Esophagus muscularis mucosa (tissue), 4 donors: ENCODE measurements at regions not wholly inside any gene's neighbourhood (a gene's known extent, or its start where the extent isn't known, plus 50 kb on each side); places are given as distances from the start of the nearest gene placed in this dataset.

Source experiments
- DNase-seq: peaks from one replicate; pipeline ENCODE4 v3.0.0-alpha.2; 2017; ENCODE audit errors: extremely low spot score
- H3K27ac ChIP-seq, 4 donors: fragments of 200-600 bp; sonication (generic); replicated peaks in 1 of 4; 1 replicate in 3 of 4; 2 replicates in 1 of 4; pipeline ENCODE4 v1.5.1; 2016 to 2019; ENCODE audit warnings: mild to moderate bottlenecking in 1 of 4
- H3K27me3 ChIP-seq, 4 donors: fragments of 200-600 bp; sonication (generic); one replicate each; pipeline versions ENCODE4 v1.5.1 to v1.6.0; 2016 to 2019
- H3K36me3 ChIP-seq, 4 donors: fragments of 200-600 bp; sonication (generic); one replicate each; pipeline ENCODE4 v1.5.1; 2016 to 2019
- H3K4me1 ChIP-seq, 4 donors: fragments of 200-600 bp; sonication (generic); one replicate each; pipeline ENCODE4 v1.5.1; 2016 to 2019
- H3K4me3 ChIP-seq, 4 donors: fragments of 200-600 bp; sonication (generic); 1 replicate in 2 of 4; 2 replicates in 2 of 4; pipeline ENCODE4 v1.5.1; 2016 to 2019; ENCODE audit warnings: mild to moderate bottlenecking in 4 of 4, moderate library complexity in 1 of 4
- H3K9me3 ChIP-seq, 4 donors: fragments of 200-600 bp; sonication (generic); 1 replicate in 3 of 4; 2 replicates in 1 of 4; pipeline ENCODE4 v1.5.1; 2016 to 2019
- EP300 ChIP-seq: sonication (generic); formaldehyde crosslinking; IDR thresholded peaks from one replicate; pipeline ENCODE4 v1.6.1; 2017; ENCODE audit warnings: antibody characterized with exemption
- POLR2A ChIP-seq: fragments of 450-650 bp; IDR thresholded peaks from one replicate; pipeline ENCODE4 v1.6.1; 2017; ENCODE audit warnings: antibody characterized with exemption, moderate library complexity, mild to moderate bottlenecking, low read depth
- POLR2AphosphoS5 ChIP-seq, 2 donors: sonication (generic); formaldehyde crosslinking; IDR thresholded peaks; one replicate each; pipeline ENCODE4 v1.6.1; 2017; ENCODE audit warnings: antibody characterized with exemption in 2 of 2
- WGBS: methylation state at CpG from one replicate; pipeline ENCODE4 v1.1.5; 2018; 5-methylcytosine and 5-hydroxymethylcytosine counted together
- intact Hi-C: fragments of 100-400 bp; cut with DNase I; formaldehyde crosslinking; loops from one replicate; pipeline ENCODE4 v1.15.1; 2023
- TF ChIP-seq, protein P1 (sequence below), 3 experiments: fragments of 200-600 bp in 2 of 3; fragments of 450-650 bp in 1 of 3; sonication (generic) in 2 of 3; IDR thresholded peaks; one replicate each; pipeline ENCODE4 v1.5.1; 2017 to 2019; ENCODE audit warnings: antibody characterized with exemption in 3 of 3, mild to moderate bottlenecking in 2 of 3, moderate library complexity in 1 of 3

DNA sequence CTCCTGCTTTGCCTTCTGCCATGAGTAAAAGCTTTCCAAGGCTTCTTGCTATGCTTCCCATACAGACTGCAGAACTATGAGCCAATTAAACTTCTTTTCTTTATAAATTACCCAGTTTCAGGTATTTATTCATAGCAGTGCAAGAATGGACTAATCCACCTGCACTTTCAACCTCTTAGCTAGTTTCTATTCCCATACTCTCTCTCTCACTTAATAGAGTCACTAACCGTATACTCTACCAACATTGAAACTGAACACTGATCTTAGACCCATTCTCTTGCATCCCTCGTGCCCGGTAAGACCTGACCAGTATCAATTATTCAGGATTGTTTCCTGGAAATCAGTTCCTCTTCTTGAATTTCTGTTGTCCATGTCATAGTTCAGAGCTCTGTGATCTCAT lies 92.7 kb upstream of the TMC3 start:
- H3K27me3 ChIP-seq = peaks cover 0 to 5% (median 0%) of the 10 kb centered on the region in 4 donors
- peaks cover 0 to 12% (median 6%) of the 10 kb centered on the region in 4 donors for H3K9me3 ChIP-seq
- intact Hi-C loops = no loop called here
- H3K4me1 ChIP-seq = no peaks in the 10 kb centered on the region
- TF ChIP-seq EP300 (no peak), POLR2A (no peak), POLR2AphosphoS5 (IDR thresholded peaks at IDR 0.05) (no peak)
- TF ChIP-seq, protein P1, sequence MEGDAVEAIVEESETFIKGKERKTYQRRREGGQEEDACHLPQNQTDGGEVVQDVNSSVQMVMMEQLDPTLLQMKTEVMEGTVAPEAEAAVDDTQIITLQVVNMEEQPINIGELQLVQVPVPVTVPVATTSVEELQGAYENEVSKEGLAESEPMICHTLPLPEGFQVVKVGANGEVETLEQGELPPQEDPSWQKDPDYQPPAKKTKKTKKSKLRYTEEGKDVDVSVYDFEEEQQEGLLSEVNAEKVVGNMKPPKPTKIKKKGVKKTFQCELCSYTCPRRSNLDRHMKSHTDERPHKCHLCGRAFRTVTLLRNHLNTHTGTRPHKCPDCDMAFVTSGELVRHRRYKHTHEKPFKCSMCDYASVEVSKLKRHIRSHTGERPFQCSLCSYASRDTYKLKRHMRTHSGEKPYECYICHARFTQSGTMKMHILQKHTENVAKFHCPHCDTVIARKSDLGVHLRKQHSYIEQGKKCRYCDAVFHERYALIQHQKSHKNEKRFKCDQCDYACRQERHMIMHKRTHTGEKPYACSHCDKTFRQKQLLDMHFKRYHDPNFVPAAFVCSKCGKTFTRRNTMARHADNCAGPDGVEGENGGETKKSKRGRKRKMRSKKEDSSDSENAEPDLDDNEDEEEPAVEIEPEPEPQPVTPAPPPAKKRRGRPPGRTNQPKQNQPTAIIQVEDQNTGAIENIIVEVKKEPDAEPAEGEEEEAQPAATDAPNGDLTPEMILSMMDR (IDR thresholded peaks at IDR 0.05) = no peak
- WGBS = 91% methylated on average over 3 of the region's 3 CpGs
- no peak for DNase-seq
- no peak overlapping the region for H3K4me3 ChIP-seq
- H3K27ac ChIP-seq = no peak overlapping the region
- no peaks in the 10 kb centered on the region for H3K36me3 ChIP-seq

DNA sequence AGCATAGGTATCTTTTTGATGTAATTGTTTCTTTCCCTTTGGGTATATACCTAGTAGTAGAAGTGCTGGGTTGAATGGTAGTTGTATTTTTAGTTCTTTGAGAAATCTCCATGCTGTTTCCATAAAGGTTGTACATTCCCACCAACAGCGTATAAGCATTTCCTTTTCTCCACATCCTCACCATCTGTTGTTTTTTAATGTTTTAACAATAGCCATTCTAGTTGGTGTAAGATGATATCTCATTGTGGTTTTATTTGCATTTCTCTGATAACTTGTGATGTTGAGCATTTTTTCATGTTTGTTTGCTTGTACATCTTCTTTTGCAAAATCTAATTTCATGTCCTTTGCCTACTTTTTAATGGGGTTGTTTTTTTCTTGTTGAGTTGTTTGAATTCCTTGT lies 80.0 kb upstream of the TMC3 start:
- intact Hi-C loops = no loop called here
- H3K27me3 ChIP-seq = no peaks in the 10 kb centered on the region
- H3K9me3 ChIP-seq = peaks cover 0 to 11% (median 5%) of the 10 kb centered on the region in 4 donors
- TF ChIP-seq EP300 = no peak
- TF ChIP-seq POLR2AphosphoS5 (IDR thresholded peaks at IDR 0.05) = no peak
- TF ChIP-seq POLR2A = no peak
- TF ChIP-seq, protein P1 (IDR thresholded peaks at IDR 0.05) = no peak
- no peaks in the 10 kb centered on the region for H3K36me3 ChIP-seq
- no peak overlapping the region for H3K4me3 ChIP-seq
- no peak overlapping the region for H3K27ac ChIP-seq
- H3K4me1 ChIP-seq = no peaks in the 10 kb centered on the region
- no peak for DNase-seq
- 81% methylated on average over 1 of the region's 1 CpG for whole genome bisulfite sequencing

GRCh38 chr15:81450721-81451120 lies 76.7 kb upstream of the TMC3 start:
- whole genome bisulfite sequencing = 93% methylated on average over 1 of the region's 1 CpG
- DNase-seq = no peak
- Histone ChIP-seq H3K4me3 (no peak overlapping the region), H3K27me3 (no peaks in the 10 kb centered on the region), H3K4me1 (no peaks in the 10 kb centered on the region), H3K36me3 (no peaks in the 10 kb centered on the region), H3K9me3 (peaks cover 0 to 17% (median 5%) of the 10 kb centered on the region in 4 donors), H3K27ac (no peak overlapping the region)
- intact Hi-C loops = no loop called here
- TF ChIP-seq EP300 = no peak
- TF ChIP-seq POLR2AphosphoS5 (IDR thresholded peaks at IDR 0.05) = no peak
- TF ChIP-seq, protein P1 (IDR thresholded peaks at IDR 0.05) = no peak
- TF ChIP-seq POLR2A = no peak

DNA sequence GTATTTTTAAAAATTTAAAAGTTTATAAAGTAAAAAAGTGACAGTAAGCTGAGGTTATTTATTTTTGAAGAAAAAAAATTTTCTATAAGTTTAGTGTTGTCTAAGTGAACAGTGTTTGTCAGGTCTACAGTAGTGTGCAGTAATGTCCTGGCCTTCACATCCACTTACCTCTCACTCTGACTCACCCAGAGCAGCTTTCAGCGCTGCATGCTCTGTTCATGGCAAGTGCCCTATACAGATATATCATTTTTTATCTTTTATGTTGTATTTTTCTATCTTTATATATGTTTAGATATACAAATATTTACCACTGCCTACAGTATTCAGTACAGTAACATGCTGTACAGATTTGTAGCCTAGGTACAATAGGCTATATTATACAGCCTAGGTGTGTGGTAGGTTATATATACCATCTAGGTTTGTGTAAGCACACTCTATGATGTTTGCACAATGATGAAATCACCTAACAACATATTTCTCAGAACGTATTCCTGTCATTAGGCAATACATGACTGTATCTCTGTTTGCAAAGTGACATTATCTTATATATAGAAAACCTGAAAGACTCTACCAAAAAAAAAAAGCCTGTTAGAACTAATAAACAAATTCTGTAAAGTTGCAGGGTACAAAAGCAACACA lies 75.9 kb upstream of the TMC3 start:
- Histone ChIP-seq H3K4me3 (no peak overlapping the region), H3K36me3 (no peaks in the 10 kb centered on the region), H3K4me1 (no peaks in the 10 kb centered on the region), H3K9me3 (peaks cover 0 to 17% (median 6%) of the 10 kb centered on the region in 4 donors), H3K27ac (no peak overlapping the region), H3K27me3 (no peaks in the 10 kb centered on the region)
- no peak for DNase-seq
- intact Hi-C loops = no loop called here
- 83% methylated on average over 2 of the region's 2 CpGs for WGBS
- TF ChIP-seq POLR2AphosphoS5 (IDR thresholded peaks at IDR 0.05) = no peak

GRCh38 chr15:81443040-81443820 lies 69.2 kb upstream of the TMC3 start:
- Histone ChIP-seq H3K36me3 (no peaks in the 10 kb centered on the region), H3K27ac (no peak overlapping the region), H3K9me3 (peaks cover 0 to 7% (median 2%) of the 10 kb centered on the region in 4 donors), H3K4me1 (no peaks in the 10 kb centered on the region), H3K27me3 (no peaks in the 10 kb centered on the region), H3K4me3 (no peak overlapping the region)
- no peak for DNase-seq
- TF ChIP-seq POLR2AphosphoS5 (IDR thresholded peaks at IDR 0.05) (no peak), POLR2A (no peak), EP300 (no peak)
- TF ChIP-seq, protein P1 (IDR thresholded peaks at IDR 0.05) = no peak
- intact Hi-C loops = no loop called here
- 75% methylated on average over 5 of the region's 5 CpGs for WGBS
